ENCODE measurements at regions not wholly inside any gene's neighbourhood (a gene's known extent, or its start where the extent isn't known, plus 50 kb on each side); places are given as distances from the start of the nearest gene placed in this dataset.
"Not testable (repeated sequence)": the region's sequence is repeated elsewhere in the genome, so short reads cannot be mapped to it uniquely, and the experiment has no call there.

DNA sequence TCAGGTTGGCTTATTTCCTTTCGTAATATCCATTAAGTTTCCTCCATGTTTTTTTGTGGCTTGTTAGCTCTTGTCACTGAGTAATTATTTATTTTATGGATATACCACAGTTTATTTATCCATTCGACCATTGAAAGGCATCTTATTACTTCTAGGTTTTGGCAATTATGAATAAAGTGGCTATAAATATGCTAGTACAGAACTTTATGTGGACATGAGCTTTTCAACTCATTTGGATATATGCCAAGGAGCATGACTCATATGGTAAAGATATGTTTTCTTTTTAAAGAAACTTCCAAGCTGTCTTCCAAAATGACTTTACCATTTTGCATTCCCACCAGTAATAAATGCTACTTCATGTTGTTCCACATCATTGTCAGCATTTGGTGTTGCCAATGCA, 803.6 kb downstream of the GLUD2 start:
- no peak for DNase-seq (ENCODE audit: low read depth in 2 of 2, low spot score in 1 of 2)

- no peak for DNase-seq (ENCODE audit: low read depth in 2 of 2, low spot score in 1 of 2)
Measured at GRCh38 chrX:121853762-121854613, 806.6 kb downstream of the GLUD2 start.

GRCh38 chrX:121854614-121854911, 807.2 kb downstream of the GLUD2 start:
- DNase-seq (ENCODE audit: low read depth in 2 of 2, low spot score in 1 of 2), result no peak

DNA sequence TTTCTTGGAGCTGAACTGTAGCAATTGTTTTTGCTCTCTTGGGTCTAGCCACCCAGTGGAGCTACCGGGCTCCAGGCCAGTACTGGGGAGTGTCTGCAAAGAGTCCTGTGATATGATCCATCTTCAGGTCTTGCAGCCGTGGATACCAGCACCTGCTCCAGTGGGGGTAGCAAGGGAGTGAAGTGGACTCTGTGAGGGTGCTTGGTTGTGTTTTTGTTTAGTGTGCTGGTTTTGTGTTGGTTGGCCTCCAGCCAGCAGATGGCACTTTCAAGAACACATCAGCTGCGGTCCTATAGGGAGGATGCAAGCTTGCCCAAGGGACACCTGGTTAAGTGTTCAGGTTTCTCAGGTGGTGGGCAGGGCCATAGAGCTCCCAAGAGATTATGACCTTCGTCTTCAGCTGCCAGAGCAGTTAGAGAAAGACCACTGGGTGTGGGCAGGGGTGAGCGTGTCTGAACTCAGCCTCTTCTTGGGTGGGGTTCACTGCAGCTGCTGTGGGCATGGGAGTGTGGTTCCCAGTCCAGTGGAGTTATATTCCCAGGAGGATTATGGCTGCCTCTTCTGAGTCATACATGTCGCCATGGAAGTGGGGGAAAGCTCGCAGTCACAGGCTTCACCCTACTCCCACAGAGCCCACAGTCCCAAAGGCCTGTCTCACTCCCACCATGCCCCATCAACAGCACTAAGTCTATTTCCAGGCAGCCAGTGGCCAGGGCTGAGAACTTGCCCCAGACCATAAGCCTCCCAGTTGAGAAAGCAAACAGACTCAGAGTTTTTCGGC, 811.6 kb downstream of the GLUD2 start:
- DNase-seq (ENCODE audit: low read depth in 2 of 2, low spot score in 1 of 2), result no peak

GRCh38 chrX:121863976-121864375, 816.6 kb downstream of the GLUD2 start:
- no peak for DNase-seq (ENCODE audit: low read depth in 2 of 2, low spot score in 1 of 2)

DNA sequence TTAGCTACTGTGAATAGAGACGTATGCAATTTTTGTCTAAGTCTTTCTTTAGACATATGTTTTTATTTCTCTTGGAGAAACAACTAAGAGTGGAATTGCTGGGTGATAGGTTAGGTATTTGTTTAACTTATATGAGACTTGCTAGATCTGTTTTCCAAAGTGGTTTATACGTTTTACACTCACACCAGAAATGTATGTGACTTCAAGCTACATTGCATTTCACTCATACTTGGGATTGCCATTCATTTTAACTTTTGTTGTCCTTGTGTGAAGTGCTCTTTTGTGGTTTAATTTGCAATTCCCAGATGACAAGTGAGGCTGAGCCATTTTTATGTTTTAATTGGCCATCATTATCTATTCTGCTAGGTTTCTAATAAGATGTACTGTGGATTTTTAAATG, 817.2 kb downstream of the GLUD2 start:
- no peak for DNase-seq (ENCODE audit: low read depth in 2 of 2, low spot score in 1 of 2)

- no peak for DNase-seq (ENCODE audit: low read depth in 2 of 2, low spot score in 1 of 2)
Measured at GRCh38 chrX:121869876-121870477, 822.6 kb downstream of the GLUD2 start.

DNA sequence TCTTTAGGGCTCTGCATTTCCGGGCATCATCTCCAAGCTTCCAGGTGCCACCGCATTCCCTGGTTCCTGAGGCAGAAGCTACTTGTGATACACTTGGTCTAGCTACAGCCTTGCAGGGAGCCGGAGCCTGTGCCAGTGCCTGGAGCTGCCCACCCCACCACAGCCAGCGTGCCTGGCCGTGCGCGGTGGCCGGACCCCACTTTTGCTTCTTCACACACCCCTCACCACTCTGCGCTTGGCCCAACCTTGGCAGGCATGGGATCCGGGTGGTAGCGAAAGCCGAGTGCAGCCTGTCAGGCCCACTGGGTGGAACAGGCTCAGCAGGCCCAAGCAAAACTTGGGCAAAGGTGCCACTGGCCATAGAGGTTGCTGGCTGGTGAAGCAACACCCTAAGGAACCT, 823.7 kb downstream of the GLUD2 start:
- DNase-seq (ENCODE audit: low read depth in 2 of 2, low spot score in 1 of 2), result no peak

DNA sequence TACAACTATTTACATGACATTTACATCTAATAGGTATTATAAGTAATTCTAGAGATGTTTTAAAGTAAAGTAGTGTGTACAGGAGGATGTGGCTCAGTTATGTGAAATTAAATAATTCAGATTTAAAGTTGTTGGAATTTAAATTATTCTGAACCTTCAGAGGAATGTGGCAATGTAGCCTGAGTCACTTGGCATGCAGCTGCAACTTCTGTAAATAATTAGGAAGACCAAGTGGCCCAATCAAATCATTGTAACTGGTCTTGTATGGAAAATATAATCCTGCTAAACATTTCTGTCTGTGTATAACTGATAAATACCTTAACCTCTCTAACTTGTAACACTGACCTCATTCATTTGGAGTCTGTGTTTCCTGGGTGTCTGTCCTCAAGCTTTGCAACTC, 828.9 kb downstream of the GLUD2 start:
- no peak for DNase-seq (ENCODE audit: low read depth in 2 of 2, low spot score in 1 of 2)

DNA sequence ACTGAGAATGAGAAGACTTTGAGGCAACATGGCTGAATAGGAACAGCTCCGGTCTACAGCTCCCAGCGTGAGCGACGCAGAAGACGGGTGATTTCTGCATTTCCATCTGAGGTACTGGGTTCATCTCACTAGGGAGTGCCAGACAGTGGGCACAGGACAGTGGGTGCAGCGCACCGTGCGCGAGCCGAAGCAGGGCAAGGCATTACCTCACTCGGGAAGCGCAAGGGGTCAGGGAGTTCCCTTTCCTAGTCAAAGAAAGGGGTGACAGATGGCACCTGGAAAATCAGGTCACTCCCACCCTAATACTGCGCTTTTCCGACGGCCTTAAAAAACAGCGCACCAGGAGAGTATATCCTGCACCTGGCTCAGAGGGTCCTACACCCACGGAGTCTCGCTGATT, 829.9 kb downstream of the GLUD2 start:
- not testable (repeated sequence) for DNase-seq (ENCODE audit: low read depth in 2 of 2, low spot score in 1 of 2)

DNA sequence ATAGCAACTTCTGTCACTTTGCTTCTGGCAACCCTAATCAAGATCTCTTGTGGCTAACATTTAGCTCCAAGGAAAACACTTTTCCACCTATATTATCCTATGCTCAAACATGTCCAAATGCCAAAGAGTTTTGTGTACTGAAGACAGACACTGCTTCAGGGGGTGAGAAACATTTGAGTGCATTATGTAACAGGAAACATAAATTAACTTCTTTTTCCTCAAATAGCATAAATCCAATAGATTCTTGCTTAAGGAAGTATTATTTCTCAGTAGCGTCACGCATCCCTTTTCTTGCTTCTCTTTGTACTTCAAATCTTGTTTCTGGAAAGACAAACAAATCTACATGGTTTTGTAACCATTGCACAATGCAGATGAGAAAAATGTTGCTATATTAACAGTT, 839.1 kb downstream of the GLUD2 start:
- no peak for DNase-seq (ENCODE audit: low read depth in 2 of 2, low spot score in 1 of 2)

DNA sequence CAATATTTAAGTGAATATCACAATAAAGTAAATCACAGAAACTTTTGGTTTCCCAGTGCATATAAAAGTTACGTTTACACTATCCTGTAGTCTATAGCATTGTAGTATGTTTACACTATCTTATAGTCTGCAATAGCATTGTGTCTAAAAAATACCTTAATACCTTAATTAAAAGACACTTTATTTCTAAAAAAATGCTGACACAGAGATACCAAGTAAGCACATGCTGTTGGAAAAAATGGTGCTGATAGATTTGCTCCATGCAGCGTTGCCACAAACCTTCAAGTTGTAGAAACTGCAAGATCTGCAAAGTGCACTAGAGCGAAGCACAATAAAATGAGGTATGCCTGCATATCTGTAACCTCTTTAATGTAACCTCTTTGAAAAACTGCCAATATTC, 847.3 kb downstream of the GLUD2 start:
- no peak for DNase-seq (ENCODE audit: low read depth in 2 of 2, low spot score in 1 of 2)

DNA sequence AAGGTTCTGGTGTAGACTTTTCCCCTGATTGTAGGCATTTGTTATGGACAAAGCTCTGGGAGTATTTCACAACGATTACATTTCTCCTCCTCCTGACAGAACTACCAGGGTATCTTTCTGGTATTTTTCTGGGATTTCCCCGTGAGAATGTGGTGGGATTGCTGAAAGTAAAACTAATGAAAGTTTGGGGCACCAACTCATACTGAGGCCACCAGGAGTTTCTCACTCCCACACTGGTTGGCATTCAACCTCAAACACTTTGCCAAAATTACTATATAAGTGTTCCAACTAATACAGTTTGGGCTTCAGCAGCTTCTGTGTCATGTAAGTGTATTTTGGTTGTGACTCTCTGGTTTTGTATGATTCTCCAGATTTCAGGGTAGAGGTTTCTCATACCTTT, 855.1 kb downstream of the GLUD2 start:
- no peak for DNase-seq (ENCODE audit: low read depth in 2 of 2, low spot score in 1 of 2)

- no peak for DNase-seq (ENCODE audit: low read depth in 2 of 2, low spot score in 1 of 2)
Measured at GRCh38 chrX:121903961-121904360, 856.6 kb downstream of the GLUD2 start.

GRCh38 chrX:121921258-121921657, 873.8 kb downstream of the GLUD2 start:
- DNase-seq (ENCODE audit: low read depth in 2 of 2, low spot score in 1 of 2), result no peak

- no peak for DNase-seq (ENCODE audit: low read depth in 2 of 2, low spot score in 1 of 2)
Measured at GRCh38 chrX:121931567-121931966, 884.2 kb downstream of the GLUD2 start.

- no peak for DNase-seq (ENCODE audit: low read depth in 2 of 2, low spot score in 1 of 2)
Measured at GRCh38 chrX:121932688-121933087, 885.3 kb downstream of the GLUD2 start.

GRCh38 chrX:121949041-121949760, 901.8 kb downstream of the GLUD2 start:
- DNase-seq (ENCODE audit: low read depth in 2 of 2, low spot score in 1 of 2), result no peak

- no peak for DNase-seq (ENCODE audit: low read depth in 2 of 2, low spot score in 1 of 2)
Measured at GRCh38 chrX:121958886-121959285, 911.5 kb downstream of the GLUD2 start.

GRCh38 chrX:121975671-121976070, 928.3 kb downstream of the GLUD2 start:
- DNase-seq (ENCODE audit: low read depth in 2 of 2, low spot score in 1 of 2), result no peak

DNA sequence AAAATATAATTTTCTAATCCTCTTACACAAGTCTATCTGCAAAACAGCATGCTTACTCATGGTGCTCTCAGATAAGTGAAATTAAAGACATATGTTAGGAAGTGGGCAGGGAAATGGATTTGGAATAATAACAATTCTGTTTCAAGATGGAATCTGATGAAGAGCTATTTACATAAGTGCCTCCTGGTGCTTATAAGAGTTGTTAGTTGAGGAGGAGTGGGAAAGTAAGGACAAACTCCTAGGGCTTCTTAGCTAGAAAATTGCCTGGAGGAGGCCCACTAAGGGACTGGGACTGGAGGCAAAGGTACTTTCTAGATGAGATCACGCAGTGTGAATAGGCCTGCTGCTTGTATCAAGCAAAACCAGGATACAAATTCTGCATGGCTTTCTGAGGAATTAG, 939.8 kb downstream of the GLUD2 start:
- DNase-seq (ENCODE audit: low read depth in 2 of 2, low spot score in 1 of 2), result no peak

DNA sequence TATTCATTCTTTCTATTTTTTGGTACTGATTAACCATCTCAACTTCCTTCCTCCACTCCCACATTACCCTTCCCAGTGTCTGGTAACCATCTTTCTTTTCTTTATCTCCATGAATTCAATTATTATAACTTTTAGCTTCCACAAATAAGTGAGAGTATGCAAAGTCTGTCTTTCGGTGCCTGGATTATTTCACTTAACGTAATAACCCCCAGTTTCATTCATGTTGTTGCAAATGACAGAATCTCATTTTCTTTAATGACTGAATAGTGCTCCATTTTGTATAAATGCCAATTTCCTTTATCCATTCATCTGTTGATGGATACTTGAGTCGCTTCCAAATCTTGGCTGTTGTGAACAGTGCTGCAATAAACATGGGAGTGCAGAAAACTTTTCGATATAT, 940.4 kb downstream of the GLUD2 start:
- no peak for DNase-seq (ENCODE audit: low read depth in 2 of 2, low spot score in 1 of 2)
